DOHH2 (cell line): ENCODE measurements at regions not wholly inside any gene's neighbourhood (a gene's known extent, or its start where the extent isn't known, plus 50 kb on each side); places are given as distances from the start of the nearest gene placed in this dataset.

Experiments
- H3F3A ChIP-seq: fragments of 200-600 bp; sonication (generic), shearing (Covaris generic); 2 replicates; pipeline ENCODE4 v1.6.0; 2016; ENCODE audit warnings: antibody characterized with exemption, mild to moderate bottlenecking; ENCODE audit not compliant: control insufficient read depth, insufficient read depth
- H3K27ac ChIP-seq: fragments of 200-600 bp; sonication (generic); 2 replicates; pipeline ENCODE4 v1.5.1; 2014; ENCODE audit warnings: low read depth, mild to moderate bottlenecking, low read length, moderate library complexity
- H3K27me3 ChIP-seq: fragments of 200-600 bp; sonication (generic); 2 replicates; pipeline ENCODE4 v1.6.1; 2014; ENCODE audit warnings: mild to moderate bottlenecking, low read length, mixed read lengths; ENCODE audit not compliant: control insufficient read depth
- H3K36me3 ChIP-seq: fragments of 200-600 bp; sonication (generic); 2 replicates; pipeline ENCODE4 v1.6.1; 2014; ENCODE audit warnings: mild to moderate bottlenecking, low read length, moderate library complexity, mixed read lengths; ENCODE audit not compliant: control insufficient read depth
- H3K4me1 ChIP-seq: fragments of 200-600 bp; sonication (generic); 2 replicates; pipeline ENCODE4 v1.6.1; 2014; ENCODE audit warnings: mild to moderate bottlenecking, low read length, mixed read lengths; ENCODE audit not compliant: control insufficient read depth
- H3K4me2 ChIP-seq: fragments of 200-600 bp; sonication (generic); 2 replicates; pipeline ENCODE4 v1.6.0; 2014; ENCODE audit warnings: mild to moderate bottlenecking, low read length, moderate library complexity
- H3K4me3 ChIP-seq: fragments of 200-600 bp; sonication (generic); 2 replicates; pipeline ENCODE4 v1.5.1; 2014; ENCODE audit warnings: mild to moderate bottlenecking, low read length, mixed read lengths
- H3K79me2 ChIP-seq: fragments of 200-600 bp; sonication (generic); 2 replicates; pipeline ENCODE4 v1.6.1; 2014; ENCODE audit warnings: mild to moderate bottlenecking, low read length, mixed read lengths; ENCODE audit not compliant: control insufficient read depth
- H3K9me2 ChIP-seq: fragments of 200-600 bp; sonication (generic); replicated peaks from 2 replicates; pipeline ENCODE4 v1.6.1; 2014; ENCODE audit warnings: mild to moderate bottlenecking, low read length, mixed read lengths; ENCODE audit not compliant: control insufficient read depth
- H3K9me3 ChIP-seq: fragments of 200-600 bp; sonication (generic); 2 replicates; pipeline ENCODE4 v1.6.1; 2014; ENCODE audit warnings: antibody characterized with exemption, low read length, mixed read lengths; ENCODE audit not compliant: control insufficient read depth, insufficient read depth
- H4K20me1 ChIP-seq: fragments of 200-600 bp; sonication (generic); 2 replicates; pipeline ENCODE4 v1.6.0; 2014; ENCODE audit warnings: low read depth, mild to moderate bottlenecking, antibody characterized with exemption, low read length, moderate library complexity; ENCODE audit not compliant: control insufficient read depth, insufficient read depth
- EZH2phosphoT487 ChIP-seq: fragments of 200-600 bp; sonication (generic); IDR thresholded peaks from 2 replicates; pipeline ENCODE4 v1.6.1; 2017; ENCODE audit warnings: borderline replicate concordance, mild to moderate bottlenecking, antibody characterized with exemption, low read length, moderate library complexity, mixed read lengths
- TF ChIP-seq, protein P1 (sequence below): fragments of 200-600 bp; sonication (generic); IDR thresholded peaks from one replicate; pipeline ENCODE4 v1.5.1; 2014; ENCODE audit warnings: antibody characterized with exemption, mild to moderate bottlenecking, low read depth, low read length; ENCODE audit not compliant: poor library complexity, severe bottlenecking

DNA sequence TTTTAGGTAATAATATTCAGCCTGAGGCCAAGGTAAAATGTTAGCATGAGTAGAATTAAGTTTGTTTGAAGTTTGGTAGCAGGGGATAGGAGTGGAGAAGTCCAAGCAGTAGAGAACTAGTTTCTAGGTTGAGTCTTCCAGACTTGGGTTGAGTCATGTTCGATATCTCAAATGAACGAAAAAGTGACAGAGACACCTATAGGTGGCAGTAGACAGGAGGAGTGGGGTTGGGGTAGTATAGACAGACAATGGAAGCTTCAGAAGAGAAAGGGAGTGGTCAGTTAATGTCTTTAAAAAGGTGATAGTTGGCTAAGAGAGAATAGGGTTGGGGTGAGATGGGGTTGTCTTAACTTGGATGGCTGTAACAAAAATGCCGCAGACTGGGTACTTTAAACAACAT, 58.7 kb upstream of the EMCN start:
- H4K20me1 ChIP-seq, result no peaks in the 10 kb centered on the region
- no peaks in the 10 kb centered on the region for H3K27me3 ChIP-seq
- no peak overlapping the region for H3K4me3 ChIP-seq
- H3K4me2 ChIP-seq, result no peak overlapping the region
- H3K36me3 ChIP-seq, result no peaks in the 10 kb centered on the region
- H3K9me3 ChIP-seq, result no peaks in the 10 kb centered on the region
- H3F3A ChIP-seq, result no peaks in the 10 kb centered on the region
- no peak overlapping the region for H3K27ac ChIP-seq
- H3K9me2 ChIP-seq, result no peaks in the 10 kb centered on the region
- H3K4me1 ChIP-seq, result no peaks in the 10 kb centered on the region
- no peaks in the 10 kb centered on the region for H3K79me2 ChIP-seq
- TF ChIP-seq EZH2phosphoT487, result no peak
- TF ChIP-seq, protein P1, sequence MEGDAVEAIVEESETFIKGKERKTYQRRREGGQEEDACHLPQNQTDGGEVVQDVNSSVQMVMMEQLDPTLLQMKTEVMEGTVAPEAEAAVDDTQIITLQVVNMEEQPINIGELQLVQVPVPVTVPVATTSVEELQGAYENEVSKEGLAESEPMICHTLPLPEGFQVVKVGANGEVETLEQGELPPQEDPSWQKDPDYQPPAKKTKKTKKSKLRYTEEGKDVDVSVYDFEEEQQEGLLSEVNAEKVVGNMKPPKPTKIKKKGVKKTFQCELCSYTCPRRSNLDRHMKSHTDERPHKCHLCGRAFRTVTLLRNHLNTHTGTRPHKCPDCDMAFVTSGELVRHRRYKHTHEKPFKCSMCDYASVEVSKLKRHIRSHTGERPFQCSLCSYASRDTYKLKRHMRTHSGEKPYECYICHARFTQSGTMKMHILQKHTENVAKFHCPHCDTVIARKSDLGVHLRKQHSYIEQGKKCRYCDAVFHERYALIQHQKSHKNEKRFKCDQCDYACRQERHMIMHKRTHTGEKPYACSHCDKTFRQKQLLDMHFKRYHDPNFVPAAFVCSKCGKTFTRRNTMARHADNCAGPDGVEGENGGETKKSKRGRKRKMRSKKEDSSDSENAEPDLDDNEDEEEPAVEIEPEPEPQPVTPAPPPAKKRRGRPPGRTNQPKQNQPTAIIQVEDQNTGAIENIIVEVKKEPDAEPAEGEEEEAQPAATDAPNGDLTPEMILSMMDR, result peak; percentile 30

DNA sequence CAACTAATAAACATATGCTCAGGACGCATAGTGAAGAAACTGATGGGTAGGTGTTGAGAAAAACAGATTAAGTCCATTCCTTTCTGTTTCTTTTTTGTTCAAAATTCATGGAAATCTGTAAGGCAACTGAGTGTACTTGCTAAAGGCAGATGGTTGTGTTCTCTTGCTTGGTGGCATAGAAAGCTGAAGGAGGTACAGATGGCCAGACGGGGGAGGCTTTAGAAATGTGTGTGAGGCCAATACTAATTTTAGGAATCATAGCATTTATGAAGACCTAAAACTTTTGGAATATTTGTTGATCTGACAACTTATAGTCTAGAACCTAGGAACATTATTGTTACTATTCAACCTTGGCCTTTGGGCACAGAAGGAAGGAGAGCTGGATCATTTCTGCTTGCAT, 56.8 kb upstream of the EMCN start:
- no peaks in the 10 kb centered on the region for H3K9me2 ChIP-seq
- H4K20me1 ChIP-seq, result no peaks in the 10 kb centered on the region
- no peak overlapping the region for H3K4me3 ChIP-seq
- H3K4me2 ChIP-seq, result no peak overlapping the region
- no peak overlapping the region for H3K27ac ChIP-seq
- no peaks in the 10 kb centered on the region for H3K36me3 ChIP-seq
- TF ChIP-seq, protein P1, result no peak
- TF ChIP-seq EZH2phosphoT487, result no peak
- H3K79me2 ChIP-seq, result no peaks in the 10 kb centered on the region
- no peaks in the 10 kb centered on the region for H3K9me3 ChIP-seq
- no peaks in the 10 kb centered on the region for H3F3A ChIP-seq
- no peaks in the 10 kb centered on the region for H3K4me1 ChIP-seq
- no peaks in the 10 kb centered on the region for H3K27me3 ChIP-seq

GRCh38 chr4:100569196-100569595, 51.4 kb upstream of the EMCN start:
- Histone ChIP-seq H3K27ac (no peak overlapping the region), H3K79me2 (no peaks in the 10 kb centered on the region), H3K36me3 (no peaks in the 10 kb centered on the region), H3K9me2 (no peaks in the 10 kb centered on the region), H3K4me2 (no peak overlapping the region), H3K4me3 (no peak overlapping the region), H4K20me1 (no peaks in the 10 kb centered on the region), H3K9me3 (no peaks in the 10 kb centered on the region), H3K27me3 (no peaks in the 10 kb centered on the region), H3K4me1 (no peaks in the 10 kb centered on the region), H3F3A (no peaks in the 10 kb centered on the region)
- TF ChIP-seq, protein P1, result no peak
- TF ChIP-seq EZH2phosphoT487, result no peak
